Caco-2 (cell line): ENCODE measurements at regions not wholly inside any gene's neighbourhood (a gene's known extent, or its start where the extent isn't known, plus 50 kb on each side); places are given as distances from the start of the nearest gene placed in this dataset.

Source experiments
- BruUV-seq: library from RNA; stranded (reverse); fragments of 400-500 nt; replicated peaks from 2 replicates; lab custom pipeline; 2021; lab: Mats Ljungman, UMichigan
- CTCF ChIA-PET: fragments of 300-600 bp; sonication (Branson Sonifier 250); formaldehyde crosslinking; loops from one replicate; lab custom pipeline; 2022; ENCODE audit warnings: antibody characterized with exemption; lab: Charles Lee
- POLR2A ChIA-PET: fragments of 300-600 bp; sonication (Branson Sonifier 250); formaldehyde crosslinking; loops from one replicate; lab custom pipeline; 2022; ENCODE audit warnings: antibody characterized with exemption; lab: Charles Lee
- DNase-seq, 2 experiments: peaks; one replicate each; pipeline versions ENCODE4 v3.0.0 to v3.0.0-alpha.2; 2020 to 2022
- H3K27me3 ChIP-seq: replicated peaks from 2 replicates; pipeline ENCODE4 v1.6.0; 2011; ENCODE audit warnings: low read length; ENCODE audit not compliant: control insufficient read depth, insufficient read depth
- H3K36me3 ChIP-seq: 2 replicates; pipeline ENCODE4 v1.5.1; 2011; ENCODE audit warnings: low read length; ENCODE audit not compliant: control insufficient read depth, insufficient read depth
- H3K4me1 ChIP-seq: fragments of 250-450 bp; sonication (Bioruptor Pico); 2 replicates; pipeline ENCODE4 v1.5.1; 2020; ENCODE audit warnings: mild to moderate bottlenecking
- H3K4me3 ChIP-seq: 2 replicates; pipeline ENCODE4 v1.5.1; 2011; ENCODE audit warnings: low read depth, mild to moderate bottlenecking, control low read depth, low read length
- H3K9me3 ChIP-seq: fragments of 250-450 bp; sonication (Bioruptor Pico); 2 replicates; pipeline ENCODE4 v1.5.1; 2020; ENCODE audit warnings: mild to moderate bottlenecking, moderate library complexity
- H3K27ac Mint-ChIP-seq: one replicate; pipeline ENCODE4 v1.8.0; 2022; ENCODE audit warnings: mixed read lengths; ENCODE audit not compliant: unreplicated experiment
- H3K27me3 Mint-ChIP-seq: one replicate; pipeline ENCODE4 v1.8.0; 2022; ENCODE audit warnings: mixed read lengths; ENCODE audit not compliant: insufficient read depth, unreplicated experiment
- H3K36me3 Mint-ChIP-seq: one replicate; pipeline ENCODE4 v1.8.0; 2022; ENCODE audit warnings: mild to moderate bottlenecking, mixed read lengths; ENCODE audit not compliant: insufficient read depth, unreplicated experiment
- H3K4me1 Mint-ChIP-seq: one replicate; pipeline ENCODE4 v1.8.0; 2022; ENCODE audit warnings: low read depth, mixed read lengths; ENCODE audit not compliant: unreplicated experiment
- H3K4me3 Mint-ChIP-seq: one replicate; pipeline ENCODE4 v1.8.0; 2022; ENCODE audit warnings: mild to moderate bottlenecking, moderate library complexity, mixed read lengths; ENCODE audit not compliant: unreplicated experiment
- H3K9me3 Mint-ChIP-seq: one replicate; pipeline ENCODE4 v1.8.0; 2022; ENCODE audit warnings: mixed read lengths; ENCODE audit not compliant: unreplicated experiment
- CTCF ChIP-seq, 2 experiments: fragments of 200-600 bp in 1 of 2; IDR thresholded peaks; 1 replicate in 1 of 2; 2 replicates in 1 of 2; pipeline versions ENCODE4 v1.5.1 to v1.8.0; 2011 to 2022; ENCODE audit warnings: antibody characterized with exemption in 1 of 2, control low read depth in 1 of 2, inconsistent platforms in 1 of 2, low read depth in 1 of 2, low read length in 1 of 2, mild to moderate bottlenecking in 1 of 2, moderate library complexity in 1 of 2; ENCODE audit not compliant: insufficient read depth in 1 of 2, severe bottlenecking in 1 of 2, unreplicated experiment in 1 of 2
- intact Hi-C: fragments of 100-400 bp; cut with micrococcal nuclease; formaldehyde crosslinking; loops from one replicate; pipeline ENCODE4 v1.10.0; 2022; ENCODE audit not compliant: unreplicated experiment

DNA sequence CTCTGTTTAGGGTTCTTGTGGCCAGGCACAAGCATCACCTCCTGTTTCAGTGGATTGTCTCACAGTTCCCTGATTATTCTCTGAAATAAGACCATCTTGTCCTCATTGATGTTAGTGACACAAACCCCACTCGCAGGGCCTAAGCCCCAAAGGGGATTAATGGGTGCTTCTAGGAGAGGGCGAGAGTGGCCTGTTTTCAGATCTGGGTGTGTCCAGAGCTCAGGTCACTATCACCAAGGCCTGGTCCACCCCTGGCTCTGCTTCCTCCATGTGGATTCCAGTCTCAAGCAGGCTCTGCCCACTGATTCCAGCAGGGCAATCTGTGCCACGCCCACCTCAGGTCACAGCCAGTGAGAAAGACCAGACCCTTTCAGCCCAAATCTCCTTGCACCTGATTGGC, 361.9 kb downstream of the ADGRD1 start:
- intact Hi-C loops, result no loop called here
- H3K9me3 Mint-ChIP-seq, result peaks cover 30% of the 10 kb centered on the region
- no peak for TF ChIP-seq CTCF (IDR thresholded peaks at IDR 0.05; ENCODE audit: insufficient read depth in 1 of 2, low read depth in 1 of 2, low read length in 1 of 2, severe bottlenecking in 1 of 2, unreplicated experiment in 1 of 2)
- ChIA-PET CTCF (no interaction called here), POLR2A (no interaction called here)
- H3K36me3 Mint-ChIP-seq, result no peaks in the 10 kb centered on the region
- BruUV-seq, result no TSS peak
- H3K36me3 ChIP-seq, result no peaks in the 10 kb centered on the region
- no peak for DNase-seq
- no peaks in the 10 kb centered on the region for H3K9me3 ChIP-seq
- H3K4me1 Mint-ChIP-seq, result no peaks in the 10 kb centered on the region
- no peaks in the 10 kb centered on the region for H3K27me3 ChIP-seq
- H3K27me3 Mint-ChIP-seq, result peaks cover 3% of the 10 kb centered on the region
- H3K27ac Mint-ChIP-seq, result no peak overlapping the region
- H3K4me3 Mint-ChIP-seq, result no peak overlapping the region
- H3K4me1 ChIP-seq, result no peaks in the 10 kb centered on the region
- no peak overlapping the region for H3K4me3 ChIP-seq

- no peaks in the 10 kb centered on the region for H3K4me1 ChIP-seq
- intact Hi-C loops, result no loop called here
- peaks cover 30% of the 10 kb centered on the region for H3K9me3 Mint-ChIP-seq
- H3K36me3 Mint-ChIP-seq, result no peaks in the 10 kb centered on the region
- H3K4me1 Mint-ChIP-seq, result no peaks in the 10 kb centered on the region
- CTCF ChIA-PET, result no interaction called here
- peaks cover 3% of the 10 kb centered on the region for H3K27me3 Mint-ChIP-seq
- no peaks in the 10 kb centered on the region; the same call in 1 of the 2 replicates for H3K9me3 ChIP-seq
- POLR2A ChIA-PET, result no interaction called here
- no peaks in the 10 kb centered on the region for H3K27me3 ChIP-seq
- no peak for TF ChIP-seq CTCF (IDR thresholded peaks at IDR 0.05; ENCODE audit: insufficient read depth in 1 of 2, low read depth in 1 of 2, low read length in 1 of 2, severe bottlenecking in 1 of 2, unreplicated experiment in 1 of 2)
- H3K27ac Mint-ChIP-seq, result no peak overlapping the region
- no peak for DNase-seq
- H3K36me3 ChIP-seq, result no peaks in the 10 kb centered on the region
- H3K4me3 Mint-ChIP-seq, result no peak overlapping the region
- H3K4me3 ChIP-seq, result no peak overlapping the region
- BruUV-seq, result no TSS peak
Measured at GRCh38 chr12:131316388-131316787, 362.7 kb downstream of the ADGRD1 start.

DNA sequence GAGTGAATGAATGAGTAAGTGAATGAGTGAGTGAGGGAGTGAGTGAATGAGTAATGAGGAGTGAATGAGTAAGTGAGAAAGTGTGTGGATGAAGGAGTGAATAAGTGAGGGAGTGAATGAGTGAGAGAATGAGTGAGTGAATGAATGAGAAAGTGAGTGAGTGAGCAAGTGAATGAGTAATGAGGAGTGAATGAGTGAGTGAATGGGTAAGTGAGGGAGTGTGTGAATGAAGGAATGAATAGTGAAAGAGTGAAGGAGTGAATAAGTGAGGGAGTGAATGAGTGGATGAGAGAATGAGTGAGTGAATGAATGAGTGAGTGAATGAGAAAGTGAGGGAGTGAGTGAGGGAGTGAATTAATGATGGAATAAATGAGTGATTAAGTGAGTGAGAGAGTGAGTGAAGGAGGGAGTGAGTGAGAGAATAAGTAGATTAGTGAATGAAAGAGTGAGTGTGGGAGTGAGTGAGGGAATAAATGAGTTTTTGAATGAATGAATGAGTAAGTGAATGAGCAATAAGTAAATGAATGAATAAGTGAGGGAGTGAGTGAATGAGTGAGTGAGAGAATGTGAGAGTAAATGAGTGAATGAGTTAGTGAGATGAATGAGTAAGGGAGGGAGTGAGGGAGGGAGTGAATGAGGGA, 364.5 kb downstream of the ADGRD1 start:
- no peak overlapping the region for H3K4me3 ChIP-seq
- Mint-ChIP-seq H3K4me1 (no peaks in the 10 kb centered on the region), H3K4me3 (no peak overlapping the region), H3K36me3 (no peaks in the 10 kb centered on the region), H3K27me3 (peaks cover 3% of the 10 kb centered on the region), H3K9me3 (peaks cover 30% of the 10 kb centered on the region), H3K27ac (no peak overlapping the region)
- intact Hi-C loops, result no loop called here
- BruUV-seq, result no TSS peak
- peaks cover 9% of the 10 kb centered on the region for H3K9me3 ChIP-seq
- no peaks in the 10 kb centered on the region for H3K27me3 ChIP-seq
- no peak for DNase-seq
- no peaks in the 10 kb centered on the region for H3K36me3 ChIP-seq
- ChIA-PET POLR2A (no interaction called here), CTCF (no interaction called here)
- H3K4me1 ChIP-seq, result no peaks in the 10 kb centered on the region
- TF ChIP-seq CTCF (IDR thresholded peaks at IDR 0.05; ENCODE audit: insufficient read depth in 1 of 2, low read depth in 1 of 2, low read length in 1 of 2, severe bottlenecking in 1 of 2, unreplicated experiment in 1 of 2), result no peak
